ENCODE measurements at regions not wholly inside any gene's neighbourhood (a gene's known extent, or its start where the extent isn't known, plus 50 kb on each side); places are given as distances from the start of the nearest gene placed in this dataset.

DNA sequence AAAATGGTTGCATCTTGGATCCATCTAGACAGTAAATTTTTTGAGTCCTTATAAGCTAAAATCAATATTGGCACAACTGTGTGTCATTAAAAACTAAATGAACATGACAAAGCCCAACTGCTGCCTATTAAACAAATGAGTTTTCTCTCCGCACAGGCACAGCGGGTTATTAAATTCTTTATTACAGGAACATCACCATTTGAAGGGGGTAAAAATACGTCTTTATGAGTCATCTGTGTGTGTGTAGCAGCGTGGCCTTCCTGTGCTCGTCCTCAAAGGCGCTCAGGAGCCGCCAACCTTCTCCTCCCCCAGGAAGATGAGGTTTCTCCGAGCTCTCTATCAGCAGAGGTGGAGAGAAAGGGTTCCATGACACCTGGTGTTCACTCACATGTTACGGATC is 62.6 kb upstream of the SDK2 start:
- Histone ChIP-seq H3K27me3 (ENCODE audit: insufficient read depth, low read depth, low read length) (no peaks in the 10 kb centered on the region), H3K36me3 (ENCODE audit: insufficient read depth, low read length) (no peaks in the 10 kb centered on the region), H3K4me3 (ENCODE audit: low read length) (no peak overlapping the region), H3K9ac (ENCODE audit: low read length) (no peak overlapping the region), H3K79me2 (replicated peaks; ENCODE audit: insufficient read depth, low read length) (no peaks in the 10 kb centered on the region), H3K4me2 (ENCODE audit: low read length) (no peak overlapping the region), H4K20me1 (ENCODE audit: insufficient read depth) (no peaks in the 10 kb centered on the region), H3F3A (ENCODE audit: insufficient read depth, low read length, poor library complexity, severe bottlenecking) (no peaks in the 10 kb centered on the region), H3K9me3 (ENCODE audit: low read length) (no peaks in the 10 kb centered on the region), H3K27ac (ENCODE audit: low read length) (no peak overlapping the region), H3K9me2 (ENCODE audit: insufficient read depth, low read length) (no peaks in the 10 kb centered on the region), H2AFZ (ENCODE audit: low read depth, low read length) (no peak overlapping the region)
- TF ChIP-seq RAD21 (conservative IDR thresholded peaks at IDR 0.05) = no peak
- no peak for TF ChIP-seq CTCF (IDR thresholded peaks at IDR 0.05; ENCODE audit: poor library complexity, severe bottlenecking)
- TF ChIP-seq POLR2AphosphoS5 (IDR thresholded peaks at IDR 0.05) = no peak
- TF ChIP-seq SMC3 (conservative IDR thresholded peaks at IDR 0.05; ENCODE audit: poor library complexity) = no peak
- no peak for TF ChIP-seq REST (IDR thresholded peaks at IDR 0.05; ENCODE audit: borderline replicate concordance)
- TF ChIP-seq EP300 (conservative IDR thresholded peaks at IDR 0.05; ENCODE audit: poor library complexity, severe bottlenecking) = no peak
- no peak for TF ChIP-seq TAF1 (IDR thresholded peaks at IDR 0.05; ENCODE audit: low read depth)
- TF ChIP-seq EZH2 (IDR thresholded peaks at IDR 0.05; ENCODE audit: borderline replicate concordance, insufficient read depth, low read length, poor library complexity, severe bottlenecking) = no peak
- TF ChIP-seq MXI1 (conservative IDR thresholded peaks at IDR 0.05; ENCODE audit: poor library complexity, severe bottlenecking) = no peak

GRCh38 chr17:73707358-73707757 is 63.1 kb upstream of the SDK2 start:
- H3K9me2 ChIP-seq (ENCODE audit: insufficient read depth, low read length) = no peaks in the 10 kb centered on the region
- TF ChIP-seq CTCF (IDR thresholded peaks at IDR 0.05; ENCODE audit: poor library complexity, severe bottlenecking) = no peak
- no peak for TF ChIP-seq EZH2 (IDR thresholded peaks at IDR 0.05; ENCODE audit: borderline replicate concordance, insufficient read depth, low read length, poor library complexity, severe bottlenecking)
- H3K9me3 ChIP-seq (ENCODE audit: low read length) = no peaks in the 10 kb centered on the region
- H3K27ac ChIP-seq (ENCODE audit: low read length) = no peak overlapping the region
- H3K4me2 ChIP-seq (ENCODE audit: low read length) = no peak overlapping the region
- H3K79me2 ChIP-seq (replicated peaks; ENCODE audit: insufficient read depth, low read length) = no peaks in the 10 kb centered on the region
- H3K36me3 ChIP-seq (ENCODE audit: insufficient read depth, low read length) = no peaks in the 10 kb centered on the region
- H2AFZ ChIP-seq (ENCODE audit: low read depth, low read length) = no peak overlapping the region
- H3K9ac ChIP-seq (ENCODE audit: low read length) = no peak overlapping the region
- no peaks in the 10 kb centered on the region for H3K27me3 ChIP-seq (ENCODE audit: insufficient read depth, low read depth, low read length)
- H4K20me1 ChIP-seq (ENCODE audit: insufficient read depth) = no peaks in the 10 kb centered on the region
- no peak overlapping the region for H3K4me3 ChIP-seq (ENCODE audit: low read length)
- no peaks in the 10 kb centered on the region for H3F3A ChIP-seq (ENCODE audit: insufficient read depth, low read length, poor library complexity, severe bottlenecking)

Measured in neural cell (in vitro differentiated cells).